ENCODE measurements at regions not wholly inside any gene's neighbourhood (a gene's known extent, or its start where the extent isn't known, plus 50 kb on each side); places are given as distances from the start of the nearest gene placed in this dataset.

DNA sequence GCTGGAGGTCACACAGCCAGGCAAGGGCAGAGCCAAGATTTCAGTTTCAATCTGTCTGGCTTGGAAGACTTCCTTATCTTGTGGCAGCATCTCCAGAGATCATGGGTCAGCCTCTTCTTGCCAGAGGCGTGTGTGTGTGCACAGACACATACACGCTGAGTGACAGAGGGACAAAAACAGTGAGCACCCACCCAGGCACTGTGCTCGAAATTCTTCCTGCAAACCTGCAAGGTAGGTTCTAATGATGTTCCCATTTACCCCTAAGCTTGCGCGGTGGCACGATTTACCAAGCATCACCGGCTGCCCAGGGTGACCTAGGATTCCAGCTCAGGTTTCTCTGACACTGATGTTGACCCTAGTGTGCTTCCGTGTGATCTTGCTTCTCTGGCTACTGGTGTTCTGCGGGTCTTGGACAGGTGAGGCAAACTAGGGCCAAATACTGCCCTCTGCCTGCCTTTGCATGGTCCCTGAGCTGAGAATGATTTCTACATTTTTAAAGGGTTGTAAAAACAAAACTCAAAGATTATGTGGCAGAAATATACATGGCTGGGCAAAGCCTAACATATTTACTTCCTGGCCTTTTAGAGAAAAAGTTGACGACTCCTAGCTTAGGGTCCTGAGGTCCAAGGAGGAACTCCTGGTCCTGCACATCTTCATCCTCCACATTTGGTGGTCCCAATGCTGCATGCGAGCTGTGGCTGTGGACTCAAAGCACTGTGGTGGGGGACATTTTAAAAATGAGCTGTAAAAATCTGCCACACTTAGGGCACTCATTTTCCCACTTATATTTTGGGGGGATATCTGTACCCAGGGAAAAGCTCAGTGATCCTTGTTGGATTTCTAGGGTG is 268.5 kb downstream of the RPS24 start:
- peak; percentile 19 for DNase-seq

DNA sequence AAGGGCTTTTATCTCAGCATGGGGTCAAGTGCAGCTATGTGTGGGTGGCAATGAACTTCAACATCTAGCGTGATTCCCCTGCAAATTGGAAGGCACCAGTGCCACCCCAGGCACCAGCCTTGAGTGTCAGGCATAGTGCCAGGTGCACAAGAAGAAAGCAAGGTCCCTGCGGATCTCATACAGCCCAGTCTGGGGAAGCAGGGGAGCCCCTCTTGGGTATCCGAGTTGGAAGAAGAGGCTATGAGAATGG is 269.0 kb downstream of the RPS24 start:
- DNase-seq = no peak

DNA sequence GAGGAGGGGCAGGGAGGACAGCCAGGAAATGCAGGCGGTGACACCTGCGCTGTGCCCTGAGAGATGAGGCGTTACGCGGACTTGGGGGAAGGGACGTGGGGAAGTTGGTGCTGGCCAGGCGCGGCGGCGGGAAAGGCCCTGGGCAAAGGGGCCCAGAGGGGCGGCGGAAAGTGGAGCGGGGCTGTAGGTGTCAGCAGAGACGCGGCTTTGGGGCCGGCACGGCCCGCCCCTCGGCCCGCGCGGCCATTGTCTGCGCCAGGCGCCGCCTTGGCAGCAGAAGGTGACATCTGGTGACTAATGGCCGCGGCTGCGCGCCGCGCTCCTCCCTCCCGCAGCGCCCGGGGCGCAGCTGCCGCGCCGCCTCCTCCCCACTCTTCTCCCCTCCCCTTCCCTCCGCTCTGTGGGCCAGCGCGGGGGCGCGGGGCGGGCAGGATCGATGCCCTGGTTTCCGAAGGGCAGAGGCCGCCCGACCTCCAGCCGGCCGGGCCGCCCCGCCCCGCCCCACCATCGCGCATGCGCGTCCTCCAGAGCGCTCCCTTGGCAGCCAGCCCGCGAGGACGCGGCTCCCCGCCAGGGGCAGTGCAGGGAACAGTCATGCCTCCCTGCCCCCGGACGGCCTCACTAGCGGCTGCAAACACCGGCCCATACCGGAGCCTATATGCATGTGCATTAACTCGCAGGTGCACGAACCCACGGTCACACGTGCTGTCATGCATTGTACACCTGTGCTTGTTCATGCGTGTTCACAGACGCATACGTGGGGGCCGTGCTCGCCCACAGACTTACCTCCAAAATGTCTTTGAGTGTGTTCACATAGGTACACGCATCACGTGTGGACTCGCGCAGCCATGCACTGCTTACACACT is 269.6 kb downstream of the RPS24 start:
- peak; percentile 97 for DNase-seq

DNA sequence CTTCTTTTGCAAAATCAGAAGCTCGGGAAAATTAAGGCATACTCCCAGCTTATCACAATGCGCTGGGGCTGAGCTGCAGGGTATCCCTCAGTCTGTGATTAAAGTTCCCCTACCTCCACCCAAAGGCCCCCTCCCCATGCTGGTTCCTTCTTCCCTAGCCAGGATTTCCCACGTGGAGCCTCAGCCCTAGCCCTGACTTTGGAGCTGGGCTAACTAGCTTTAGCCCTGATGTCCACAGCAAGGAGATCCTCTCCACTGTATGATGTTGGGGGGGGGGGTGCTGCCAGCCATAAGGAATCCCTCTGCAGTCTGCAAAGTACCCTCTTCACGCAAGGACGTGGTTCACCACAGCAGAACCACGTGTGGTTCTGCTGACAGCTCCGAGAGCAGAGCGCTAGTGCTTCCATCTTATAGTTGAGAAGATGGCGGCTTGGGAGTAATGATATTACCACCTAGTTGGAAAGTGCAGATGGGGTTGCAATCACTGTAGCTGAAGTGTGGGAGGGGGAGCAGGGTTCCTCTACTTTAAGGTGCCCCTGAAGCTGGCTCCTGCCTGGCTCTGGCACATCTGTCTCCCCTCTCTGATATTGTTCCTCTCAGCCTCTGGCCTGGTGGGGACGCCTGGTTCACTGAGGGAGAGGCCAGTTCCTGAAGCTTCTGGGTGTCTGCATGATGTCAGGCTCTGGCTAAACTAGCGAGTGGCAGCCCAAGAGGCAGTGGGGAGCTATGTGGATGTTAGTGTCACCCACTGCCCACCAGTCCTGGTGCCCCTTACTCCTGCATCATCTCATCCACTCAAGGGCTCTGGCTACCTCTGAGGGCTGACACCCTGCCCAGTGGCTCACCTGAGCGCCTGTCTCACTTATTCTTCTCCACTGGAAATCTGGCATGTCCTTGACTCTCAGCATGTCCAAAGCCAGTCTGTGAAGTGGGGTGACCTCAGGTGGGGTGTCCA is 270.7 kb downstream of the RPS24 start:
- peak; percentile 21 for DNase-seq

DNA sequence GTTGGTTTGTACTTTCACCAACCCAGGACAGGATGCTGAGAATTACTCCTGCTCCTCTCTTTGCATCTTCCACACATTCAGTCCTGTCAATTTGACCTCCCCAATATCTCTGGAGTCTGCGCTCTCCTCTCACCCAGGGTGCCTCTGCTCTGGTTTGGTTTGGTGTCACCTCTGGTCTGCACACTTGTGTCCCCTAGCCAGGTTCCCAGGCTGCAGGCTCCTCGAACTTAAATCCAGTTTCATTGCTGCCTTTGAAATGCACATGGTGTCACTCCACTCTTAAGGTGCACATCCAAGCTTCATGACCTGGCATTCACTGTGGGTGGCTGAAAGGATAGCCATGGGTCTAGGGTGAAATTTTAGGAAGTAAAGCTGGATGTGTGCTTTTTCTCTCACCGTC is 271.6 kb downstream of the RPS24 start:
- DNase-seq = peak; percentile 17

DNA sequence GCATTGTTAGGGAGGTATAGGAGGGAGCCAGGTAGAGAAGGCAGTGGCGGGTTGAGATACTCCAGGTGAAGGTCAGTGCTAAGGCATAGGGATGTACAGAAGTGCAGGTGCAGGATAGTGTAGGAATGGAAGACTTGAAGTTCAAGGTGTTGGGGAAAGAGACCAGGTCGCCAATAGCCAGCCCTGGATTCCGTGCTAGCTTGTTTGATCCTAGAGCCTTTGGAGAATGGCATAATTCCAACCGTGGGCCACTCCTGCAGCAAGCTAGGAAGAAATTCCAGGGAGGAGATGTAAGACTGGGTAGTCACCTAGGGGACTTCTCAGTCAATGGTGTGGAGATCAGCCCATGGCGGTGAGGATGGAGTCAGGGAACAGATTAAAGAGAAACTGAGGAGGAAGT is 272.7 kb downstream of the RPS24 start:
- DNase-seq = peak; percentile 11

DNA sequence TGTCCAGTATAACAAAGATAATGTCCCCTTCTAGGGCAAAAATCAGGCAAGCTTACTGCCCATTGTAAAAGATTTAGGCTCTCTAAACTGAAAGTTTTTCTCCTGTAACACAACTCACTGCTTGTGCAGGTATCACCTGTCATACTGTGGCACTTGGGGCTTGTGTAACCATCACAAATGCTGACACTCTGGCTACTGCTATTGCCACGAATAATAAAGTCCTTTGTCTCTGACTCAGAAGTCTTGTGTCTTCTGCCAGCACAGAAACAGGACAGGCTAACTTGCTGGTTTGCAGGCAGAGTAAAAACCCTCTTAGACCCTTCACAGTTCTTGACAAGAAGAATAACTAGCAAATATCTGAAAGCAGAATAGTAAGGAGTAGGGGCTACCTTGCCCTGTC is 273.9 kb downstream of the RPS24 start:
- peak; percentile 11 for DNase-seq

DNA sequence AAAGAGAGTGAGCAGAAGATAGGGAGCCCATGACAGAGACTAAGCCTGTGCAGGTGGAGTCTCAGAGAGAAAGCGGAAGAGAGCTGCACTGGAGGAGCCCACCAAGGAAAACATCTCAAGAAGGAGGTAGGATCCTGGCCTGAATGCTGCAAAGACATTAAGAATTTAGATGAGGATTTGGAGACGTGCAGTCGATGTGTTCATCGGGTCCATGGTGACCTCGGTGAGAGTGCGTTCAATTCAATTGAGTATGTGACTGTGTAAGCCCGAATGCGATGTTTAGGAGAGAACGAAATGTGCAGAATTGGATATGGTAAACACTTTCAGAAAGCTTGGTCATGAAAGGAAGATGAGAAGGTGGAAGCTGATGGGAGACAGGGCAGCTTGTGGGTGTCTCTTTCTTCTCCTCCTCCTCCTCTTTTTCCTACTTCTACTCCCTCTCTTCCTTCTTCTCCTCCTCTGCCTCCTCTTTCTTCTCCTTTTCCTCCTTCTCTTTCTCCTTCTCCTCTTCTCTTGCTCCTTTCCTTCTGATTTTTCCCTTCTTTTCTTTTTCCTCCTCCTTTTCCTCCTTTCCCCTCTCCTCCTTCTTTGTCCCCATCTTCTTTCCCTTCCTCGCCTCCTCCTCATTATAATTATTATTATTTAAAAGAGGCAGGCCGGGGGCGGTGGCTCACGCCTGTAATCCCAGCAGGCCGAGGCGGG is 276.0 kb downstream of the RPS24 start:
- peak; percentile 1 for DNase-seq

DNA sequence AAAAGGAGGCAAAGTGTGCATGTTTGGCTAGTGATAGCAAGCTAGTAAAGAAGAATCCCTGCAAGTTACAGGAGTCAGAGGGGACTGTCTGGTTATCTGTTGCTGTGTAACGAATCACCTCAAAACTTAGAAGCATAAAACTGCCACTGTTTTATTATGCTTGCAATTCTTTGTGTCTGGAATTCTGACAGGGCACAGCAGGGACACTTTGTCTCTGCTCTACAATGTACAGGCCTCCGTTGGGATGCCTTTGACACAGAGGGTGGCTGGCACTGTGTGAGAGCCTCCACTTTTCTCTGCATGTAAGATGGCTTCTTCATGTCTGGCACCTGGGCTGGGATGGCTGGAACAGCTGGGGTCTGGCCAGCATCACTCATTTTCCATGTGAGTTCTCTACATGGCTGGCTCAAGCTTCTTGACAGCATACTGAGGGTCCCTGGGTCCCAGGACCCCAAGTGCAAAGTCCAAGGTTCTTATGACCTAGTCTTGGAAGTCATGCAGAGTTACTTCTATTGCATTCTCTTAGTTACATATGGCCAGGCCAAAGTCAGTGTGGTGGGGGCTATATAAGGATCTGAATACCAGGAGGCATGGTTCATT is 276.9 kb downstream of the RPS24 start:
- peak; percentile 12 for DNase-seq

DNA sequence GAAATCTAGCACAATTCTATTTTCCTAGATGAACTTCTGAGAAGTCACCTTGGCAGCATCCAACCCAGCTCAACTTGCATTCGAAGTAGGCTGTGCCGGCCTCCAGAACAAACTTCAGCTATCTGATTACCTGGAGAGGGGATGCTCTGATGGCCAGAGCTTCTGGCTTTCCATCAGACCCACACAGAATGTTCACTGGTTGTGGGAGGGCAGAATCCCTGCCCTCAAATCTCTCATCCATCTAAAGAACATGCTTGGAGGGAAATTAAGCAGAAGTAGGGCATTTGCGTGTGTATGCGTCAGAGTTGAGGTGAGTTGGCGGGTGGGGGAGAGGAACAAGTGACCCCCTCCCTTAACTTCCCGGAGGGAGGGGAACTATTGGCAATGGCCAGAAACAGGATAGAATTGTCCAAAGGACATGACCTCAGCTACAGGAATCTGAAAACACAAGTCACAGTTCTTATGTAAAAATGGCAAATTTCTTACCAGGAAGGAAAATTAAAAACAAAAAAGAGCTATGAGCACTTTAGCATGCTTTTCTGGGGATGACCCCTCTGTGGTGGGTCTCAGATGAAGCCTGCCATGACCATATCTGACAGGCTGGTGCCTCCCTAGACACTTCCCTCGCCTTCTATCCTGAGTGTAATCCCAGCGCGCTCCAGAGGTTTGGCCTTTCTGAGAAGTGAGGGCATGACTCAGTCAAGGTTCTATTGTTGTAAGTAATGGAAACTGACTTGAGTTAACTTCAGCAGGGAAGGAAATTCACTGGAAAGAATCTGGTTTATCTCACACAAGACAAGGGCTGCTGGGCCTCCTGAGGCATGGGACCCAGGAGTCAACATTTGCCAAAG is 278.8 kb downstream of the RPS24 start:
- DNase-seq = no peak

DNA sequence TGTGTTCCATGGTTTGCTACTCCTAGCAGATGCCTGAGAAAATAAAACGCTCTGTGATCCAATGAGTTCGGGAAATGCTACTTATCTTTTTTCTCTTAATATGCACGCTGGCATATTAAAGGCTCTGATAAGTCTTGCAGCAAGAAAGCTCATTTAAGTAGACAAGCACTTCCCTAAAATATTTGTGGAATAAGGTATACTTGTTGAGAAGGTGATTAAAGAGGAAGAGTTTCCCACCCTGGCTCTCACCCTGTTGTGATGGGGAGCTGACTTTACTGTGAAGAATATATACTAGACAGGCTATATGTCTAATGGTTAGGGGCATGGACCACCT is 279.4 kb downstream of the RPS24 start:
- DNase-seq = no peak

DNA sequence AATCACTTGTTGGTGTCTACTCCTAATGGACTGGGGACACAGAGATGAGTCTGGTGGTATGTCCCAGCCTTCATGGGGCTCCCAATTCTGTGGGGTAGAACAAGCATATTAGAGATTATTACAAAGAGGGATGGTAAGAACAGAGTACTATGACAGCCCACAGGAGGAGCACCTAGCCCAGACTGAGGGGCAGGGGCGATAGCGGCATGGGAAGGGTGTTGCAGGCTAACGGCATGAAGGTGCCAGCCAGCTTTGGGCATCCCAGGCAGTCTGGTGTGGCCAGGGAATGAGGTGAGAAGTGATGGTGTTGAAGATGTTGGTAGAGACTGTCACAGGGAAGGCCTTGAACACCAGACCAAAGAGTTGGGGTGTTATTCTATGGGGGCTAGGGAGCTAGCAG is 280.0 kb downstream of the RPS24 start:
- DNase-seq = no peak

DNA sequence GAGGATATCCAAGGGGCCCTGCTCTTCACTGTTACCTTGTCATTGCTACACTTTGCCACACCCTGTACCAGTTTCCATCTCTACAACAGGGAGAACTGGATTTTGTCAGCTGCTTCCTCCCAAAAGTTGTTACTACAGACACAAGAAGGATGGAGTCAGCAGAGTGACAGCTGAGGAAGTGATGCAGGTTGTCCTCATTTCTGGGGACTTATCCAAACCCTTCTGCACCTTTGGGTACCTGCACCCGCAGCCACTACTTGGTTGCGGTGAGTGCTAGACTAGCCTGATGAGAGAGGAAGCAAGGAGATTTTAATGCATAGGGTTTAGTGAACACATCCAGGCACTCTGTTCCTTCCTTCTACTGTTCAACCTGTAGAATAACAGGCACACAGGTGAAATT is 281.0 kb downstream of the RPS24 start:
- peak; percentile 4 for DNase-seq

DNA sequence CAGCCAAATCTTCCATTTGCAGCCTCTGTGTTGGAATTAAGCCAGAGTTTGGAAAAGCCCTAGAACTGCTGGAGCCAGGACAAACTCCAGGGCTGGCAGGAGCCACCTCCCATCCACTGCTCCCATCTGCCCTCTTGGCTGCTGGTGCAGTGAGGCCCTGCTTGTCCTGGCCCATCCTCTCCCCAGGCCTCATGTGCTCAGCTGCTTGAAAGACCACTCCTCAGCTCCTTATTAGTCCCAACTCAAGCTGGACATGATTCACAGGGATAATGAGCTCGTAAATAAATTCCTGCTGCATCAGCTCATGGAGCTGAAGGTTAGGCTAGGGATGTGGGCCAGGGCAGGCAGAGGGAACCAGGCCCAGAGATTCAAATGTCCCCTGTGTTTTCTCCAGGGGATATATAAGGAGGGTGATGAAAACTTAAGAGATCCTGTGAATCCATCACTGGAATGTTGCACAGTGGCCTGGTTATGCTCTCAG is 282.8 kb downstream of the RPS24 start:
- peak; percentile 3 for DNase-seq

DNA sequence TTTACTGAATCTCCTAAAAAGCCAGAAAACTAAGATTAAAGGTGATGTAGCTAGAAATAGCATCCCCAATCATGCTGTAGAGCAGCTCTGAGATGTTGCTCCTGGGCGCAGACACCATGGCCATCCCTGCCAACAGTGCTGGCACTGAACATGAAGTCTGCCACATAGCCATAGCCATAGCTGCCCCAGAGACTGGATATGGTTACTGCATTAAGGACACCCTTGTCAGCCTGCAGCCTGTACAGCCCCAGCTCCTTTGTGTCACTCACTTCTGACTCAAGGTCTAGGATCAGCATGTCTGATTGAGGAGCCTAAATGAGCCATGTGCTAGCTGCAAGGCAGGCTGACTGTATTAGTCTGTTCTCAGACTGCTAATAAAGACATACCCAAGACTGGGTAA is 284.6 kb downstream of the RPS24 start:
- DNase-seq = peak; percentile 4

DNA sequence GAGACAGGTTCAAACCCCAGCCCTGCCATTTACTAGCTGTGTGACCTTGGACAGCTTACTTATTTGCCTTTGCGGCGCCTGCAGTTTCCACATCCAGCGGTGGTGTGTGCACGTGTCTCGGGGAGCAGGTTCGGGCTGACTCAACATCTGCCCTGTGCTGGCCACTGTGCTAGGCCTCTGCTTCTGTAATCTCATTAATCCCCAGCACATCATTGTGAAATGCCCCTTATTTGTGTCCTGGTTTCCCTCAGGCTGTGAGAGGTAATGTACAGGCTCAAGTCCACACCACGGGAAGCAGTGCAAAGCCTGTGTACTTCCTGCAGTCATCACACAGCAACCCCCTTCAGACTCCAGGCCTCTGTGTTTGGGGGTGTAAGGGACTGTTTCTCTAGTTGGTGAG is 285.7 kb downstream of the RPS24 start:
- peak; percentile 16 for DNase-seq

DNA sequence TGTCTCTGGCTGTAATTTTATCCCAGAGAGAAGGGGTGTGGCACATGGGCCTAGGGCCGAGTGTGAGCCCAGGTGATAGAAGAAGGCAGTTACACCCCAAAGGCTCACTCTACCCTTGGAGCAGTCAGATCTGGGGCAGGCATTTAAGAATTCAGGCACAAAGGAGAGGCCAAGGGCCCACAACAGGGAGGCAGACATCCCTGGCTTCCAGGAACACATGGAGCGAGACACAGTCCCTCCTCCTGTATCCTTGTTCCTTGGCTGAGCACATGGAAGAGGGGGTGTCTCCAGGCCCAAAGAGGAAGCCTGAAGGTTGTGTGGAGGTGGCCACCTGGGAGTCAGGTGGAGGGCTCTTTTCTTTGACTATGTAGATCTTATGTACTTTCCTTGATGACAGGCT is 286.2 kb downstream of the RPS24 start:
- DNase-seq = peak; percentile 2

DNA sequence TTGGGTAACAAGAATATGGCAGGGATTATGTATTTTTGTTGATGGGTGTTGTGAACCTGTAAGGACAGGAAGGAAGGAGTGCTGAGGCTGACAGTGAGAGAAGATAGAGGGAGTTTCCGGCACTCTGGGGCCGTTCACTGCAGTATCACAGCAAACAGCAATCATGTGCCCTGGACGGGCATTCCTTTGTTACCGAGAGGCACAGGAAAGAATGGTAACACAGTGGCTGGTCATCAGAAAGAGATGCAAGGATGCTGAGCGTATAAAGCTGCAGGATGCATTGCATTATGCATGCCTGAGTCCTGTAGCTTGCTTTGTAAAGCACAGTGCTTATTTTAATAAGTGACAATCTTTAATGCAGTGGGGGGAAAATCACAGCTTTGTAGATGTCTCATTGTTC is 286.8 kb downstream of the RPS24 start:
- DNase-seq = peak; percentile 20

DNA sequence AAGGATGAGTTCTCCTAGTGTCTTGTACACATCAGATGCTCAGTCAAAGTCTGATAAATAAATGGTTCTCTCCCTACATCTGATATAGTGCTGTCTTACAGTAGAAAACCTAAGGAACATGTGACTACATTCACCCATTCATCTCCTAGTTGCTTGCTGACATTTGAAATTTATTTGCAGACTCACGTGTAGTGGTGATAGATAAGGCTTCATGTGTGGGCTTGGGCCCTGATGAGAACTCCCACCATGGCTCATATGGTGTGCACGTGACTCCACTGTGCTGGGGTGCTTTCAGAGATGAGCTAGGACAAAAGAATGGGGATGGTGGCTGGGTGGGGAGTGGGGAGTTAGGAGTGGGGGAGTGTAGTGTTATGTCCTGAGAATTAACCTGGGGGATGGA is 287.3 kb downstream of the RPS24 start:
- DNase-seq = no peak

DNA sequence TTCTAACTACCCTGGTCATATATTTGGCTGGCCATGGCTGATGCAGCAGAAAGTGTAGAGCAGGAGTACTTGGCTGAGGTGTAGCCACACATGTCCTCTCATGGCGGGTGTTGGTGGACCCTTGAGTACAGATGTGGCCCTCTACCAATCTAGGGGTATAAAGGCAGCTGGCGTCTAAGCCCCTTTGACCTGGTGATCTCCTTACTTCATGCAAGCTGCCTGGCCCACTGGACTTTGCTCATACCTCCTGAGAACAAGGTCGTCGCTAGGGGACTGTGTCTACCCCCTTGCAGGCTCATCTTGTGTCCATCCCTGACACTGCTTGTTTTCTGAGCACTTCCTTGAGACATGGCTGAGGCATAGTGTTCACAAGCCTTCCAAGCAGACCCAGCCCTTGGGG is 287.8 kb downstream of the RPS24 start:
- DNase-seq = peak; percentile 9

DNA sequence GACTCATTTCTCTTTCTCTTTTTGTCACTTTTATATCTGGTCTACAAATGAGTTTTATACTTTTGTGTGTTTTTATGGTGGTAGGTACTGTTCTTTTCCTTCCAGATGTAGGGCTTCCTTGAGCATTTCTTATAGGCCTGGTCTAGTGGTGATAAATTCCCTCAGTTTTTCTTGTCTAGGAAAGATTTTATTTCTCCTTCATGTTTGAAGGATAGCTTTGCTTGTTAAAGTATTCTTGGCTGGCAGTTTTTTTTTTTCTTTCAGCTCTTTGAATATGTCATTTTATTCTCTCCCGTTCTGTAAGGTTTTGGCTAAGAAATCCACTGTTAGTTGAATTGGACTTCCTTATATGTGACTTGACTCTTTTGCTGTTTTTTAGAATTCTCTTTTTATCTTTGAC is 292.7 kb downstream of the RPS24 start:
- DNase-seq = no peak

Measured in stimulated activated CD8-positive, alpha-beta memory T cell treated with anti-CD3 and anti-CD28 coated beads, Interleukin-4, amount 100 ng/mL, for 48 hours (primary cell).